ENCODE measurements at regions not wholly inside any gene's neighbourhood (a gene's known extent, or its start where the extent isn't known, plus 50 kb on each side); places are given as distances from the start of the nearest gene placed in this dataset.
"Not testable (repeated sequence)": the region's sequence is repeated elsewhere in the genome, so short reads cannot be mapped to it uniquely, and the experiment has no call there.

GRCh38 chr12:63382930-63383329 lies 231.9 kb upstream of the AVPR1A start:
- H3K4me3 ChIP-seq (ENCODE audit: low read length): no peak overlapping the region
- ATAC-seq (no peak), DNase-seq (no peak)
- H3K4me1 ChIP-seq (ENCODE audit: control insufficient read depth, insufficient read depth, low read length): no peaks in the 10 kb centered on the region
- no peak overlapping the region for H3K27ac ChIP-seq (ENCODE audit: low read length)
- intact Hi-C loops (cut with DNase I): no loop called here
- H3K27me3 ChIP-seq (ENCODE audit: control insufficient read depth, insufficient read depth): no peaks in the 10 kb centered on the region
- no peaks in the 10 kb centered on the region for H3K9me3 ChIP-seq (ENCODE audit: control insufficient read depth, low read length)

GRCh38 chr12:63362791-63363190 lies 211.8 kb upstream of the AVPR1A start:
- H3K9me3 ChIP-seq (ENCODE audit: control insufficient read depth, low read length): no peaks in the 10 kb centered on the region
- no peak overlapping the region for H3K4me3 ChIP-seq (ENCODE audit: low read length)
- intact Hi-C loops (cut with DNase I): no loop called here
- ATAC-seq (no peak), DNase-seq (no peak)
- no peak overlapping the region for H3K27ac ChIP-seq (ENCODE audit: low read length)
- no peaks in the 10 kb centered on the region for H3K4me1 ChIP-seq (ENCODE audit: control insufficient read depth, insufficient read depth, low read length)
- no peaks in the 10 kb centered on the region for H3K27me3 ChIP-seq (ENCODE audit: control insufficient read depth, insufficient read depth)
- WGBS: 88% methylated on average over 1 of the region's 1 CpG

DNA sequence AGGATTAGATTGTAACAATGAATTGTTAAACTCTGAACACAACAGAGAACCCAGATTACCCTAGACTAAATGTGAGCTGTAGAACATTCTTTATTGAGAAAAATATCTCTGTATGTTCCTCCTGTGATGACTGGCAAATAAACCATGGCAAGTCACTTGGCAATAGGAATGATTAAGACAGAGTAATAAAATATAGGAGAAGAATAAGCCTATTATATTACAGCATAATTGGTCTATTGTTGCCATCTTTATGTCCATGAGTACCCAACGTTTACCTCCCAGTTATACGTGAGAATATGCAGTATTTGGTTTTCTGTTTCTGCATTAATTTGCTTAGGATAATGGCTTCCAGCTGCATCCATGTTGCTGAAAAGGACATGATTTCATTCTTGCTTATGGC lies 211.2 kb upstream of the AVPR1A start:
- Histone ChIP-seq H3K4me1 (ENCODE audit: control insufficient read depth, insufficient read depth, low read length) (no peaks in the 10 kb centered on the region), H3K27ac (ENCODE audit: low read length) (no peak overlapping the region), H3K9me3 (ENCODE audit: control insufficient read depth, low read length) (no peaks in the 10 kb centered on the region), H3K27me3 (ENCODE audit: control insufficient read depth, insufficient read depth) (no peaks in the 10 kb centered on the region), H3K4me3 (ENCODE audit: low read length) (no peak overlapping the region)
- intact Hi-C loops (cut with DNase I): no loop called here
- no peak for ATAC-seq
- 88% methylated on average over 2 of the region's 2 CpGs for WGBS
- no peak for DNase-seq

DNA sequence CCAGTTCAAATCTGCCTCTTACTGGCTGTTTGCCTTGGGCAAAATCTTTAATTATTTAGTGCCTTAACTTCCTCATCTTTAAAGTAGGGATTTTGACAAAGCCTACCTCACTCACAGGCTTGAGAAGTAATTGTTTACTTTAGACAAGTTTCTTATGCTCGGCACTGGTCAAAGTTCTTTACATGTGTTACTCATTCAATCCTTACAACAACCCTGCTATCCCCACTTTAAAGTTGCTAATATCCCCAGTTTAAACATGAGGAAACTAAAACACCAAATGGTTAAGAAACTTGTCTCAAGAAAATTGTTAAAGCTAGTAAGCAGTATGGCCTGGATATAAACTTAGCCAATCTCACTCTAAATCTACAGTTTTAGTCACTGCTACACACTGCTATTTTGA lies 204.0 kb upstream of the AVPR1A start:
- intact Hi-C loops (cut with DNase I): no loop called here
- H3K27ac ChIP-seq (ENCODE audit: low read length): no peak overlapping the region
- H3K27me3 ChIP-seq (ENCODE audit: control insufficient read depth, insufficient read depth): no peaks in the 10 kb centered on the region
- 92% methylated on average over 1 of the region's 1 CpG for WGBS
- DNase-seq (no peak), ATAC-seq (no peak)
- H3K4me3 ChIP-seq (ENCODE audit: low read length): no peak overlapping the region
- H3K4me1 ChIP-seq (ENCODE audit: control insufficient read depth, insufficient read depth, low read length): no peaks in the 10 kb centered on the region
- no peaks in the 10 kb centered on the region for H3K9me3 ChIP-seq (ENCODE audit: control insufficient read depth, low read length)

DNA sequence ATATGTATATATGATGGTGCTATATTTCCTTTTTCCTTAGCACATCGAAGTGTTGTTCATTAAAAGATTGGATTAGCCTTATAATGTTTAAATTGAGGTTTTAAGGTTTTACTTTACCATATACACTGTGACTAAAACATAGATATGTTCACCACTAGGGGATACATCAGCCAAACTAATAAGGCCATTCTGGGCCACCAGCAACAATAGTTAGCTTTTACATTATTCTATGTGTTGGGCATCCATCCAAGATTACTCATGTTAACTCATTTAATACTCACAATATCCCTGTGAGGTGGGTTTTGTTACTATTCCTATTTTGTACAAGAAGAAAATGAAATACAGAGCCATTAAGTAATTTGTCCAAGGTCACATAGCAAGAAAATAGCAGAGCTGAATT lies 202.6 kb upstream of the AVPR1A start:
- H3K4me3 ChIP-seq (ENCODE audit: low read length): no peak overlapping the region
- H3K27me3 ChIP-seq (ENCODE audit: control insufficient read depth, insufficient read depth): no peaks in the 10 kb centered on the region
- no peaks in the 10 kb centered on the region for H3K4me1 ChIP-seq (ENCODE audit: control insufficient read depth, insufficient read depth, low read length)
- H3K27ac ChIP-seq (ENCODE audit: low read length): no peak overlapping the region
- ATAC-seq: no peak
- intact Hi-C loops (cut with DNase I): no loop called here
- 81% methylated on average over 1 of the region's 1 CpG for WGBS
- no peak for DNase-seq
- H3K9me3 ChIP-seq (ENCODE audit: control insufficient read depth, low read length): no peaks in the 10 kb centered on the region

DNA sequence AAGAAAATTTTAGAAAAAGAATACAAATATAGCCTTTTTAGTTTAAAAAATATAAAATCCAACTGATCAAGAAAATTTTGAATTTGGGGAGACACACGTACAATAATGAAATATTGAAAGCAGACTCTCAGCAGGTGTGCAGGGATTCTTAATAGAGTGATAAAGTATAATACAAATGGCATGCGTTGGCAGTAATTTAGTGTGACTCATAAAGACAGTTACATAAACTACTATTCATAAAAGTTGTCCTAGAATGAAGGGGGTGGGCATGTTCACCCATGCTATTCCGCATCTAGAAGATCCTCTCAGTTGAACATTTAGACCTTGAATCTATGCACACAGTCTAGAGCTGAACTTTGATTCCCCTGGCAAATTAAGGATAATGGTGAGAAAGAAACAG lies 200.4 kb upstream of the AVPR1A start:
- 95% methylated on average over 3 of the region's 3 CpGs for WGBS
- H3K9me3 ChIP-seq (ENCODE audit: control insufficient read depth, low read length): no peaks in the 10 kb centered on the region
- H3K27ac ChIP-seq (ENCODE audit: low read length): no peak overlapping the region
- no peak for ATAC-seq
- no peak for DNase-seq
- H3K4me3 ChIP-seq (ENCODE audit: low read length): no peak overlapping the region
- no peaks in the 10 kb centered on the region for H3K4me1 ChIP-seq (ENCODE audit: control insufficient read depth, insufficient read depth, low read length)
- no peaks in the 10 kb centered on the region for H3K27me3 ChIP-seq (ENCODE audit: control insufficient read depth, insufficient read depth)
- intact Hi-C loops (cut with DNase I): no loop called here

GRCh38 chr12:63348556-63348955 lies 197.6 kb upstream of the AVPR1A start:
- intact Hi-C loops (cut with DNase I): no loop called here
- DNase-seq (no peak), ATAC-seq (no peak)
- Histone ChIP-seq H3K4me3 (ENCODE audit: low read length) (no peak overlapping the region), H3K27ac (ENCODE audit: low read length) (no peak overlapping the region), H3K4me1 (ENCODE audit: control insufficient read depth, insufficient read depth, low read length) (no peaks in the 10 kb centered on the region), H3K27me3 (ENCODE audit: control insufficient read depth, insufficient read depth) (no peaks in the 10 kb centered on the region), H3K9me3 (ENCODE audit: control insufficient read depth, low read length) (no peaks in the 10 kb centered on the region)
- WGBS: 59% methylated on average over 3 of the region's 3 CpGs

DNA sequence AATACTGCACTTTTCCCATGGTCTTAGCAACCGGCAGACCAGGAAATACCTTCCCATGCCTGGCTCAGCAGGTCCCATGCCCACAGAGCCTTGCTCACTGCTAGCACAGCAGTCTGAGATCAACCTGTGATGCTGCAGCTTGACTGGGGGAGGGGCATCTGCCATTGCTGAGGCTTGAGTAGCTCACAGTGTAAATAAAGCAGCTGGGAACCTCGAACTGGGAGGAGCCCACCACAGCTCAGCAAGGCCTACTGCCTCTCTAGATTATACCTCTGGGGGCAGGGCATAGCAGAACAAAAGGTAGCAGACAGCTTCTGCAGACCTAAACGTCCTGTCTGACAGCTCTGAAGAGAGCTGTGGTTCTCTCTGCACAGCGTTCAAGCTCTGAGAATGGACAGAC lies 186.2 kb upstream of the AVPR1A start:
- H3K9me3 ChIP-seq (ENCODE audit: control insufficient read depth, low read length); H3K27ac ChIP-seq (ENCODE audit: low read length); H3K4me3 ChIP-seq (ENCODE audit: low read length); H3K27me3 ChIP-seq (ENCODE audit: control insufficient read depth, insufficient read depth); ATAC-seq; DNase-seq; intact Hi-C loops (cut with DNase I); H3K4me1 ChIP-seq (ENCODE audit: control insufficient read depth, insufficient read depth, low read length): not testable (repeated sequence)
- WGBS: 53% methylated on average over 4 of the region's 4 CpGs

GRCh38 chr12:63326260-63326659 lies 175.3 kb upstream of the AVPR1A start:
- H3K27ac ChIP-seq (ENCODE audit: low read length): no peak overlapping the region
- H3K9me3 ChIP-seq (ENCODE audit: control insufficient read depth, low read length): no peaks in the 10 kb centered on the region
- no peaks in the 10 kb centered on the region for H3K4me1 ChIP-seq (ENCODE audit: control insufficient read depth, insufficient read depth, low read length)
- DNase-seq: no peak
- no peak for ATAC-seq
- H3K27me3 ChIP-seq (ENCODE audit: control insufficient read depth, insufficient read depth): no peaks in the 10 kb centered on the region
- no peak overlapping the region for H3K4me3 ChIP-seq (ENCODE audit: low read length)
- intact Hi-C loops (cut with DNase I): no loop called here

DNA sequence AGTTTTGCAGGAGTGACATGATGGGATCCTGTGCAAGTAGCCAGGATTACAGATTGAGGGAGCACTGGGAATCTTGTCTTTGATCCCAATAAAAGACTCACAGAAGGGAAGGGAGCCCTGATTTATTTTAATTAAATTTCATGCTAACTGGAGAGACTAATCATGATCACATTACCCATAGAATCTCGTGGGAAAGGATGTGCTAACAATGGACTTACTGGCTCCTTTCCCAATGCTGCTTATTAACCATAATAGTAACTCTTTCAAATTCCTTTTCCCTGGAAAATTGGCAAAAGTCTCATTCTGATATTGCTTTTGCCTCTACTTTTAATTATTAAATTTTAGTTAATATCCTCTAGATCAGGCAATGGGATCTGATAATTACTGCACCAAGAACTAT lies 174.8 kb upstream of the AVPR1A start:
- Histone ChIP-seq H3K27me3 (ENCODE audit: control insufficient read depth, insufficient read depth) (no peaks in the 10 kb centered on the region), H3K4me3 (ENCODE audit: low read length) (no peak overlapping the region), H3K9me3 (ENCODE audit: control insufficient read depth, low read length) (no peaks in the 10 kb centered on the region), H3K4me1 (ENCODE audit: control insufficient read depth, insufficient read depth, low read length) (no peaks in the 10 kb centered on the region), H3K27ac (ENCODE audit: low read length) (no peak overlapping the region)
- no peak for DNase-seq
- intact Hi-C loops (cut with DNase I): no loop called here
- 17% methylated on average over 1 of the region's 1 CpG for WGBS
- ATAC-seq: no peak

DNA sequence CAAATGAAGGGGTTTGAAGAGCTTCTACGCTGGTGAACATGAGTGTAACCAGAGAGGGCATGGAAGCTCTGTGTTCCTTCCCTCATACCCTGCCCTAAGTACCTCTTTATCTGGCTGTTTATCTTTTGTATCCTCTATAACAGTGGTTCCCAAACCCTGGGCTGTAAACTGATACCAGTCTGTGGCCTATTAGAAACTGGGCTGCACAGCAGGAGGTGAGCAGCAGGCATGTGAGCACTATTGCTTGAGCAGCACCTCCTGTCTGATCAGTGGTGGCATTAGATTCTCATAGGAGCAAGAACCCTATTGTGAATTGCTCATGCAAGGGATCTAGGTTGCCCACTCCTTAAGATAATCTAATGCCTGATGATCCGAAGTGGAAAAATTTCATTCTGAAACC lies 172.9 kb upstream of the AVPR1A start:
- Histone ChIP-seq H3K27me3 (ENCODE audit: control insufficient read depth, insufficient read depth) (no peaks in the 10 kb centered on the region), H3K4me3 (ENCODE audit: low read length) (no peak overlapping the region), H3K4me1 (ENCODE audit: control insufficient read depth, insufficient read depth, low read length) (no peaks in the 10 kb centered on the region), H3K9me3 (ENCODE audit: control insufficient read depth, low read length) (no peaks in the 10 kb centered on the region), H3K27ac (ENCODE audit: low read length) (no peak overlapping the region)
- intact Hi-C loops (cut with DNase I): no loop called here
- no peak for ATAC-seq
- DNase-seq: no peak
- 89% methylated on average over 2 of the region's 2 CpGs for WGBS

DNA sequence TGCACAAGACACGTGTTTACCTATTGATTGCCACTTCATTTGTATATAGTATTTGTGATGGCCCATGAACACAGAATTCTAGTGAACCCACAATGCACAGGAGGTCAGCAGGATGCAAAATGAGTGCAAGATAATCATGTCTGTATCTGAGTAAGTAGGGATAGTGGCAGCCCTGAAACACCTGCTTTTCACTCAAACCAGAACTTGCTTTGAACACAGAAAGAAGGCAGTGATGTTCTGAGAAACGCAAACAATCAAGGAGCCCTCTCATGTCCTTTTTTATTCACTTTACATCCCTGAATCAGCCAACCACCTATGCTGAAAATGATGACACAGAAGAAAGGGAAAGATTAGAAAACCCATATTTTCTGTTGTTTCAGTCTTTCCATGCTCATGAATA lies 170.4 kb upstream of the AVPR1A start:
- no peak for DNase-seq
- ATAC-seq: no peak
- Histone ChIP-seq H3K4me3 (ENCODE audit: low read length) (no peak overlapping the region), H3K27me3 (ENCODE audit: control insufficient read depth, insufficient read depth) (no peaks in the 10 kb centered on the region), H3K9me3 (ENCODE audit: control insufficient read depth, low read length) (no peaks in the 10 kb centered on the region), H3K27ac (ENCODE audit: low read length) (no peak overlapping the region), H3K4me1 (ENCODE audit: control insufficient read depth, insufficient read depth, low read length) (no peaks in the 10 kb centered on the region)
- intact Hi-C loops (cut with DNase I): no loop called here
- 89% methylated on average over 2 of the region's 2 CpGs for WGBS
